ENCODE measurements at regions not wholly inside any gene's neighbourhood (a gene's known extent, or its start where the extent isn't known, plus 50 kb on each side); places are given as distances from the start of the nearest gene placed in this dataset.

DNA sequence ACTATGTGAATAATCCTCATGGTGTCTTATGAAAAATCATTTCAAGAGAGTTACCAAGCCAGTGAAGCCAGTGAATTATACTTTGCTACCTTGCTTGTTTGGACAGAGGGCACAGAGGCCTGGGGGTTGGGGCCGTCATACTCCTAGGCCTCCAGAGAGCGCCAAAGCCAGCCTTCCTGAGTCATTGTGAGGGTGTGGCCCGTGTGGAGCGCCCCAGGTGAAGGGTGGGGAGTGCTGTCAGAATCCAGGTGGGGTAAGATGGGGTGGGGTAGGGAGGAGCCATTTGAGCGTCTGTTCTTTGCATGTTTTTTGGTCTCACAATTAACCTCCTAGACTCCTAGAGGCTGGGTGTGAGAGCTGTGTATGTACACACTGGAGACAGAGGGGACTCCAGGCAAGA, 71.1 kb downstream of the PERP start:
- 95% methylated on average over 2 of the region's 5 CpGs for WGBS (ENCODE audit: insufficient coverage)
- Histone ChIP-seq H3K27me3 (ENCODE audit: control insufficient read depth in 2 of 2, insufficient read depth in 2 of 2, low read length in 2 of 2) (no peaks in the 10 kb centered on the region), H2AFZ (ENCODE audit: insufficient read depth, low read depth, low read length, poor library complexity, severe bottlenecking) (no peak overlapping the region), H3K9me3 (replicated peaks in 1 of 2; ENCODE audit: control insufficient read depth in 1 of 2, insufficient read depth in 1 of 2, low read length in 2 of 2) (no peaks in the 10 kb centered on the region), H3K79me2 (ENCODE audit: insufficient read depth, low read length) (no peaks in the 10 kb centered on the region), H3K9ac (ENCODE audit: insufficient read depth, low read length, poor library complexity, severe bottlenecking) (no peak overlapping the region), H3K4me3 (replicated peaks in 1 of 3; ENCODE audit: low read depth in 2 of 3, low read length in 3 of 3) (no peak overlapping the region), H3K27ac (ENCODE audit: low read depth in 1 of 2, low read length in 2 of 2) (no peak overlapping the region), H4K20me1 (ENCODE audit: insufficient read depth, low read length) (no peaks in the 10 kb centered on the region), H3K4me2 (replicated peaks; ENCODE audit: extremely low read depth, low read length, poor library complexity, severe bottlenecking) (no peak overlapping the region), H3K4me1 (ENCODE audit: control insufficient read depth in 1 of 2, insufficient read depth in 2 of 2, low read length in 2 of 2) (no peaks in the 10 kb centered on the region), H3K36me3 (replicated peaks in 1 of 2; ENCODE audit: control insufficient read depth in 1 of 2, insufficient read depth in 2 of 2, low read length in 2 of 2) (no peaks in the 10 kb centered on the region)
- intact Hi-C loops (cut with micrococcal nuclease), result no loop called here
- no peak for DNase-seq
- peaks cover 1 to 6% (median 1%) of the 10 kb centered on the region in 3 donors for H3K27me3 Mint-ChIP-seq (ENCODE audit: low read depth in 3 of 3)
- peaks cover 0 to 6% (median 2%) of the 10 kb centered on the region in 7 donors for H3K9me3 Mint-ChIP-seq
- H3K36me3 Mint-ChIP-seq, result no peaks in the 10 kb centered on the region
- H3K27ac Mint-ChIP-seq, result no peak overlapping the region
- H3K4me1 Mint-ChIP-seq, result no peaks in the 10 kb centered on the region
- TF ChIP-seq, protein P1, sequence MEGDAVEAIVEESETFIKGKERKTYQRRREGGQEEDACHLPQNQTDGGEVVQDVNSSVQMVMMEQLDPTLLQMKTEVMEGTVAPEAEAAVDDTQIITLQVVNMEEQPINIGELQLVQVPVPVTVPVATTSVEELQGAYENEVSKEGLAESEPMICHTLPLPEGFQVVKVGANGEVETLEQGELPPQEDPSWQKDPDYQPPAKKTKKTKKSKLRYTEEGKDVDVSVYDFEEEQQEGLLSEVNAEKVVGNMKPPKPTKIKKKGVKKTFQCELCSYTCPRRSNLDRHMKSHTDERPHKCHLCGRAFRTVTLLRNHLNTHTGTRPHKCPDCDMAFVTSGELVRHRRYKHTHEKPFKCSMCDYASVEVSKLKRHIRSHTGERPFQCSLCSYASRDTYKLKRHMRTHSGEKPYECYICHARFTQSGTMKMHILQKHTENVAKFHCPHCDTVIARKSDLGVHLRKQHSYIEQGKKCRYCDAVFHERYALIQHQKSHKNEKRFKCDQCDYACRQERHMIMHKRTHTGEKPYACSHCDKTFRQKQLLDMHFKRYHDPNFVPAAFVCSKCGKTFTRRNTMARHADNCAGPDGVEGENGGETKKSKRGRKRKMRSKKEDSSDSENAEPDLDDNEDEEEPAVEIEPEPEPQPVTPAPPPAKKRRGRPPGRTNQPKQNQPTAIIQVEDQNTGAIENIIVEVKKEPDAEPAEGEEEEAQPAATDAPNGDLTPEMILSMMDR (IDR thresholded peaks at IDR 0.05), result no peak
- H3K4me3 Mint-ChIP-seq, result no peak overlapping the region

DNA sequence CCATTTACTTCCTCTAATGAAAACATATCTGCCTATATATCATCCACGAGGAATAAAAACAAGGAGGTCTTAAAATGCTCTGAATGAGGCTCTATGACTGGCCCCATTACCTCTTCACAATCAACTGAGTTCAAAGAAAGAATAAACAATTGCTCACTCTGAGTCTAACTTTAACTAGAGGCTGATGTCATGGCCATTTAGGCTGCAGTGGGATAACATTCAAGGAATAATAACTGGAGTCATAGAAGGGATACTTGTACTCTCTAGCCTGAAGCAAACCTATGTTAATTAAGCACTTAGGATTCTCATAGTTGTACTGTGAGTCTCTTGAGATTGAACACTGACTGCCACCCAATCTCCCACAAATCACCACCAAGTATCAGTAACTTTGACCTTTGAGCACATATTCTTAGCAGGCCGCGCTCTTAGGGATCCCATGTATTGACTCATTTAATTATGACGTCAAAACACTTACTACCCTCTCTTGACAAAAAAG, 70.2 kb downstream of the PERP start:
- Histone ChIP-seq H3K79me2 (ENCODE audit: insufficient read depth, low read length) (no peaks in the 10 kb centered on the region), H3K9ac (ENCODE audit: insufficient read depth, low read length, poor library complexity, severe bottlenecking) (no peak overlapping the region), H3K4me2 (replicated peaks; ENCODE audit: extremely low read depth, low read length, poor library complexity, severe bottlenecking) (no peak overlapping the region), H2AFZ (ENCODE audit: insufficient read depth, low read depth, low read length, poor library complexity, severe bottlenecking) (no peak overlapping the region), H3K27me3 (ENCODE audit: control insufficient read depth in 2 of 2, insufficient read depth in 2 of 2, low read length in 2 of 2) (no peaks in the 10 kb centered on the region), H3K27ac (ENCODE audit: low read depth in 1 of 2, low read length in 2 of 2) (no peak overlapping the region), H3K4me1 (ENCODE audit: control insufficient read depth in 1 of 2, insufficient read depth in 2 of 2, low read length in 2 of 2) (no peaks in the 10 kb centered on the region), H3K4me3 (replicated peaks in 1 of 3; ENCODE audit: low read depth in 2 of 3, low read length in 3 of 3) (no peak overlapping the region), H3K9me3 (replicated peaks in 1 of 2; ENCODE audit: control insufficient read depth in 1 of 2, insufficient read depth in 1 of 2, low read length in 2 of 2) (peaks cover 0 to 4% of the 10 kb centered on the region in 2 donors), H4K20me1 (ENCODE audit: insufficient read depth, low read length) (no peaks in the 10 kb centered on the region), H3K36me3 (replicated peaks in 1 of 2; ENCODE audit: control insufficient read depth in 1 of 2, insufficient read depth in 2 of 2, low read length in 2 of 2) (no peaks in the 10 kb centered on the region)
- Mint-ChIP-seq H3K36me3 (no peaks in the 10 kb centered on the region), H3K27me3 (ENCODE audit: low read depth in 3 of 3) (peaks cover 1 to 6% (median 1%) of the 10 kb centered on the region in 3 donors), H3K4me1 (no peaks in the 10 kb centered on the region), H3K27ac (no peak overlapping the region), H3K4me3 (no peak overlapping the region), H3K9me3 (peaks cover 0 to 7% (median 5%) of the 10 kb centered on the region in 7 donors)
- WGBS (ENCODE audit: insufficient coverage), result 100% methylated on average over 3 of the region's 4 CpGs
- no peak for DNase-seq
- intact Hi-C loops (cut with micrococcal nuclease), result no loop called here
- TF ChIP-seq, protein P1 (IDR thresholded peaks at IDR 0.05), result no peak
